Prostate gland (tissue), 2 donors: ENCODE measurements at regions not wholly inside any gene's neighbourhood (a gene's known extent, or its start where the extent isn't known, plus 50 kb on each side); places are given as distances from the start of the nearest gene placed in this dataset.

Experiments
- DNase-seq: peaks from one replicate; pipeline ENCODE4 v3.0.0-alpha.2; 2019; ENCODE audit warnings: low spot score
- H3K27ac ChIP-seq, 2 donors: fragments of 200-600 bp; sonication (generic); 2 replicates each; pipeline ENCODE4 v1.5.1; 2017 to 2019
- H3K27me3 ChIP-seq: fragments of 200-600 bp; sonication (generic); replicated peaks from 2 replicates; pipeline ENCODE4 v1.5.1; 2019; ENCODE audit not compliant: insufficient read depth
- H3K36me3 ChIP-seq, 2 donors: fragments of 200-600 bp; sonication (generic); 1 replicate in 1 of 2; 2 replicates in 1 of 2; pipeline versions ENCODE4 v1.5.1 to v1.8.1; 2017 to 2019
- H3K4me1 ChIP-seq: fragments of 200-600 bp; sonication (generic); replicated peaks from 2 replicates; pipeline ENCODE4 v1.5.1; 2019
- H3K4me3 ChIP-seq, 2 donors: fragments of 200-600 bp; sonication (generic); 2 replicates each; pipeline ENCODE4 v1.5.1; 2017 to 2019
- H3K9me3 ChIP-seq: fragments of 200-600 bp; sonication (generic); 2 replicates; pipeline ENCODE4 v1.5.1; 2017
- CTCF ChIP-seq, 4 experiments: fragments of 200-600 bp in 2 of 4; fragments of 450-650 bp in 2 of 4; sonication (generic) in 2 of 4; IDR thresholded peaks; 1 replicate in 3 of 4; 2 replicates in 1 of 4; pipeline ENCODE4 v1.5.1; 2016 to 2019; ENCODE audit warnings: antibody characterized with exemption in 4 of 4, mild to moderate bottlenecking in 2 of 4, moderate library complexity in 2 of 4
- POLR2A ChIP-seq: fragments of 450-650 bp; IDR thresholded peaks from one replicate; pipeline ENCODE4 v1.6.1; 2016; ENCODE audit warnings: antibody characterized with exemption, mild to moderate bottlenecking
- POLR2AphosphoS5 ChIP-seq: sonication (generic); formaldehyde crosslinking; IDR thresholded peaks from one replicate; pipeline ENCODE4 v1.6.1; 2017; ENCODE audit warnings: antibody characterized with exemption
- WGBS: methylation state at CpG from one replicate; pipeline ENCODE4 v1.1.5; 2018; 5-methylcytosine and 5-hydroxymethylcytosine counted together
- intact Hi-C: fragments of 100-400 bp; cut with DNase I; formaldehyde crosslinking; loops from one replicate; pipeline ENCODE4 v1.14.2; 2022

GRCh38 chr10:125264091-125264490 lies 103.7 kb upstream of the CTBP2 start:
- no peak for DNase-seq
- 87% methylated on average over 1 of the region's 1 CpG for WGBS
- no peaks in the 10 kb centered on the region for H3K36me3 ChIP-seq

GRCh38 chr10:125263551-125263950 lies 103.2 kb upstream of the CTBP2 start:
- Histone ChIP-seq H3K4me3 (no peak overlapping the region), H3K9me3 (no peaks in the 10 kb centered on the region), H3K27me3 (no peaks in the 10 kb centered on the region), H3K27ac (no peak overlapping the region), H3K36me3 (no peaks in the 10 kb centered on the region), H3K4me1 (no peaks in the 10 kb centered on the region)
- DNase-seq = no peak
- no peak for TF ChIP-seq POLR2AphosphoS5
- no peak for TF ChIP-seq POLR2A
- TF ChIP-seq CTCF (IDR thresholded peaks at IDR 0.05) = no peak
- WGBS = 77% methylated on average over 7 of the region's 7 CpGs
- intact Hi-C loops = no loop called here

More at GRCh38 chr10:125264091-125264490, 103.7 kb upstream of the CTBP2 start:
- H3K4me3 ChIP-seq = no peak overlapping the region
- no peak for TF ChIP-seq POLR2AphosphoS5
- TF ChIP-seq CTCF (IDR thresholded peaks at IDR 0.05) = no peak
- no peak for TF ChIP-seq POLR2A
- intact Hi-C loops = no loop called here
- no peaks in the 10 kb centered on the region for H3K27me3 ChIP-seq
- no peak overlapping the region for H3K27ac ChIP-seq
- H3K9me3 ChIP-seq = no peaks in the 10 kb centered on the region
- H3K4me1 ChIP-seq = no peaks in the 10 kb centered on the region

GRCh38 chr10:125262920-125263319 lies 102.6 kb upstream of the CTBP2 start:
- intact Hi-C loops = no loop called here
- no peak overlapping the region for H3K4me3 ChIP-seq
- TF ChIP-seq POLR2A (no peak), POLR2AphosphoS5 (no peak), CTCF (IDR thresholded peaks at IDR 0.05) (no peak)
- no peaks in the 10 kb centered on the region for H3K4me1 ChIP-seq
- H3K36me3 ChIP-seq = no peaks in the 10 kb centered on the region
- H3K27ac ChIP-seq = no peak overlapping the region
- DNase-seq = no peak
- 85% methylated on average over 6 of the region's 6 CpGs for WGBS
- no peaks in the 10 kb centered on the region for H3K9me3 ChIP-seq
- no peaks in the 10 kb centered on the region for H3K27me3 ChIP-seq

- Histone ChIP-seq H3K36me3 (no peaks in the 10 kb centered on the region), H3K4me3 (no peak overlapping the region), H3K9me3 (no peaks in the 10 kb centered on the region), H3K27me3 (no peaks in the 10 kb centered on the region), H3K27ac (no peak overlapping the region), H3K4me1 (no peaks in the 10 kb centered on the region)
- DNase-seq = no peak
- no peak for TF ChIP-seq POLR2A
- no peak for TF ChIP-seq POLR2AphosphoS5
- no peak for TF ChIP-seq CTCF (IDR thresholded peaks at IDR 0.05)
- intact Hi-C loops = no loop called here
- 83% methylated on average over 6 of the region's 6 CpGs for WGBS
These were observed 102.0 kb upstream of the CTBP2 start for GRCh38 chr10:125262409-125262808.

GRCh38 chr10:125261491-125262186 lies 101.3 kb upstream of the CTBP2 start:
- intact Hi-C loops = no loop called here
- Histone ChIP-seq H3K27ac (no peak overlapping the region), H3K36me3 (no peaks in the 10 kb centered on the region), H3K9me3 (no peaks in the 10 kb centered on the region), H3K4me1 (no peaks in the 10 kb centered on the region), H3K4me3 (no peak overlapping the region), H3K27me3 (no peaks in the 10 kb centered on the region)
- 88% methylated on average over 6 of the region's 6 CpGs for WGBS
- DNase-seq = no peak
- TF ChIP-seq CTCF (IDR thresholded peaks at IDR 0.05) (no peak), POLR2A (no peak), POLR2AphosphoS5 (no peak)
